CD1c-positive myeloid dendritic cell (primary cell): ENCODE measurements at regions not wholly inside any gene's neighbourhood (a gene's known extent, or its start where the extent isn't known, plus 50 kb on each side); places are given as distances from the start of the nearest gene placed in this dataset.
"Not testable (repeated sequence)": the region's sequence is repeated elsewhere in the genome, so short reads cannot be mapped to it uniquely, and the experiment has no call there.

Experiments
- DNase-seq: peaks from one replicate; pipeline ENCODE4 v3.0.0-alpha.2; 2016; ENCODE audit errors: extremely low spot score

- DNase-seq = no peak
Observed at GRCh38 chr18:10141559-10141958, 227.7 kb downstream of the VAPA start.

DNA sequence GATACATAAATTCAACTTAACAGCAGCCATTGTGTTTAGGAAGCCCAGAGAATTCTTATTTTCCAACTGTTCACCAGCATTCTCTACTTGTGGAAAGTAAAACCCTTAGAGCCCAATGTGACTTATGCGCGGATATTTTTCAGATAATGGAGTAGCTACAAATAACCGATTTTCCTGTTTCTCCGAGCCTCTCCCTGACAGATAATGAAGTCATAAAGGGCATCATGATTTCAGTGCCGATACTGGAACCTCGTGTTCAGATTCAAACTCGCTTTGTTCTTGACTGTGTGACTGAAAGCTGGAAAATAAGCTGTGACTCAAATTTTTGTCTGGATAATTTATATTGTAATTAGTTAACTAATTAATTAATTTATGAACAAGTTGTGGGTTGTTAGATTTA lies 228.2 kb downstream of the VAPA start:
- DNase-seq = no peak

DNA sequence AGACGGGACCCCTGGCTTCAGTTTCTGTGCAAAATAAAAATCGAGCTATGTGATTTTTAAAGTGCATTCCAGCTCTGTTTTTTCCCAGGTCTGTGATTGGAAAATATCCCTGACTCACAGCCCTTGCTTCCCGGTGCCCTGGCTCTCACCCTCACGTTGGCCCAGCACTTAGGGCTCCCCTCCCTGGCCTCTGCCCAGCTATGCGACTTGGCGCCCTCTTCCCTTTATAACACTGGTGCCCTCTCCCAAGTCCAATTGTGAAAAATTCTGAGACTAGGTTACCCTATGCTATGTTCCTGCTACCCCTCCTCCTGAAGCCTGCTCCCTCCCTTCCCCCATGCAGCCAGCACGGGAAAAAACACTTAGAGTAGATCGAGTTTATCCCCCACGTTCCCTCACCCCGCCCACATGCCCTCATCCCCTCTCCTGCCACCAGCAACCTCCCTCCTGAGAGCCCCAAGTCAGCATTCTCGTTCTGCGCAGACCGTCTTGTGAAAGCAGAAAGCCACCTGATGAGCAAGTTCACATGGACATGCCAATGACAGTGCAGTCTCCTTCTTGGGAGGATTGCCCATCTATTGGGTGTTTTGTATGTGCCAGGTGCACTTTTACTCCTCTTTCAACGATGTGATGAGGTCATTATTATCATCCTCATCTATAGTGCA lies 228.8 kb downstream of the VAPA start:
- DNase-seq = no peak

- DNase-seq = no peak
Observed at GRCh38 chr18:10143596-10143995, 229.8 kb downstream of the VAPA start.

DNA sequence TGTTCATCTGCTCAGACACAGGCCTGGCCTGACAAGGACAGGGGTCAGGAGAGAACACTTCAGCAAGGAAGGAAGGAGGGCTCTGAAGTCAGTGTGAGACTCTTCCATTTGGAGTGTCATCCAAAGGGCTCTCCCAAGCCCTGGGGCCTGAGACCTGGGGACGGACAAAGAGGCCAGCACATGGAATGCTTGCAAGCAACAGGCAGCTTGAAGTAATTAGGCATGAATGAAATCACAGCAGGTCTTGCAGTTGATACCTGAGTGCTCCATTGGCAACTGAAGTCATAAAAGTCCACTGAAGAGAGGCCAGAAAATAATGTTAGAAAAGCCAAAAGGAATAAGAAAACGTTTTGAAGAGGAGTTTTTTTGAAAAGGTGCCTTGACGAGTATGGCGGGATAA lies 231.7 kb downstream of the VAPA start:
- no peak for DNase-seq

DNA sequence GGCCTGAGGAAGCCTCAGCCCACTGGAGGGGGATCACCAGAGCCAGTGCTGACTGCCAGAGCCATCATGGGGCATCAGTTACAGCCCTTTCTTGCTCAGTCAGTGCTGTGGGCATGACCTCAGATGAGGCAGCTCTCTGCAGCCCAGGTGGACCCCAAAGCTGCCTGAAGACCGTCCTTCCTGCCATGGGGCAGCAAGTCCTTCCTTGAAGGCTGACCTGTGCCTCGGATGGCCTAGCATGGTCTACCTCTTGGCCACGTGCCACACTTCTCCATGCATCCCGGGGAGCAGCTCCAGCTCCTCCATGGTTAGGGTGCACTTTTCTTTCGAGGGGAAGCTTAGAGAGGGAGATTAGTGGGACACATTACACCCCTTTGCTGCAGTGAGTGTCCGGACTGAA lies 233.4 kb downstream of the VAPA start:
- DNase-seq = no peak

- DNase-seq = no peak
Observed at GRCh38 chr18:10147752-10148151, 233.9 kb downstream of the VAPA start.

DNA sequence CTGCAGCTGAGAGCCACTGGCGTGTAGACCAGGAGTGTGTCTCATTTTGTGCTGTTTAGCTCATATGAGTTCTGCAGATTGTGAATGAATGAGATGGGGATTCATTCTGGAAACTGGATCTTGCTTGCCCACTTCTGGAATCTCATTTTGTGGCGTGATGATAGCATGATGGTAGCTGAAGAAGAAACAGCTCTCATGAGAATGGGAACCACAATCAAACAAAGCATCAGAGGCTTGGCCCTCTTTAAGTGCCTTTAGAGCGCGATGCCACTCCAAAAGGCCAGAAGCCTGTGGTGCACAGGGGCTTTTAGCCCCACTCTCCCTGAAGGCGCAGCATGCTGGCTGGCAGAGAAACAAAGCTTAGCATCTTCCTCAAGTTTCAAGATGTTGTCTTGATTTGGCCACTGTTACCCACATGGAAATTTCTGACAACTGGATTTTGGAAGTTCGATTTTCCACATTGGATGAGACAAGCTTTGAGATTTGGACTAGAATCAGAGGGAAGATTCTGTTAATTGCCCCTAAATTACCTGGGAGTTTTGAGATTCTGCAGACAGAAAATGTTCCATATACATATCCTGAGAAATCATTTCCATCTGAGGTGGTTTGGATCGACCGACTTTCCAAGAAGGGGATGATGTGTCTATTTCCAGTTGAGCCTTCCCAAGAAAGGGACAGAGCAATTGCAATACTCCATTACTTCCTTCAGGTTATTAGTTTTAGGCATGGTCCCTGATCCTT lies 234.5 kb downstream of the VAPA start:
- no peak for DNase-seq

- no peak for DNase-seq
Observed at GRCh38 chr18:10149768-10150556, 236.1 kb downstream of the VAPA start.

GRCh38 chr18:10150576-10150975 lies 236.8 kb downstream of the VAPA start:
- DNase-seq = not testable (repeated sequence)

- DNase-seq = no peak
Observed at GRCh38 chr18:10152475-10152874, 238.7 kb downstream of the VAPA start.

GRCh38 chr18:10153924-10154752 lies 240.3 kb downstream of the VAPA start:
- DNase-seq = no peak

DNA sequence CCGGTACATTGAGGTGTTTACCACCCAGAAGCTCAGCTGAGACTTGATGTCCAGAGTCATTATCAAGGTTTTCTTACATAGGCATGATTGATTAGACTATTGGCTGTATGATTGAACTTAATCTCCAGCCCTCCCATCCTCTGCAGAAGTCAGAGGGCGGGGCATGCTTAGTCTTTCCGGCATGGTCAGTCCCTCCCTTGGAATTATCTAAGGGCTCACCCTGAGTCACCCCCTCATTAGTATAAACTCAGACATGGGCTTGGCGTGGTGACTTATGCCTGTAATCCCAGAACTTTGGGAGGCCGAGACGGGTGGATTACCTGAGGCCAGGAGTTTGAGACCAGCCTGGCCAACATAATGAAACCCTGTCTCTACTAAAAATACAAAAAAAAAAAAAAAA lies 243.9 kb downstream of the VAPA start:
- DNase-seq = no peak

GRCh38 chr18:10160251-10160650 lies 246.4 kb downstream of the VAPA start:
- DNase-seq = no peak

- no peak for DNase-seq
Observed at GRCh38 chr18:10161315-10161714, 247.5 kb downstream of the VAPA start.

- DNase-seq = no peak
Observed at GRCh38 chr18:10162340-10162739, 248.5 kb downstream of the VAPA start.

DNA sequence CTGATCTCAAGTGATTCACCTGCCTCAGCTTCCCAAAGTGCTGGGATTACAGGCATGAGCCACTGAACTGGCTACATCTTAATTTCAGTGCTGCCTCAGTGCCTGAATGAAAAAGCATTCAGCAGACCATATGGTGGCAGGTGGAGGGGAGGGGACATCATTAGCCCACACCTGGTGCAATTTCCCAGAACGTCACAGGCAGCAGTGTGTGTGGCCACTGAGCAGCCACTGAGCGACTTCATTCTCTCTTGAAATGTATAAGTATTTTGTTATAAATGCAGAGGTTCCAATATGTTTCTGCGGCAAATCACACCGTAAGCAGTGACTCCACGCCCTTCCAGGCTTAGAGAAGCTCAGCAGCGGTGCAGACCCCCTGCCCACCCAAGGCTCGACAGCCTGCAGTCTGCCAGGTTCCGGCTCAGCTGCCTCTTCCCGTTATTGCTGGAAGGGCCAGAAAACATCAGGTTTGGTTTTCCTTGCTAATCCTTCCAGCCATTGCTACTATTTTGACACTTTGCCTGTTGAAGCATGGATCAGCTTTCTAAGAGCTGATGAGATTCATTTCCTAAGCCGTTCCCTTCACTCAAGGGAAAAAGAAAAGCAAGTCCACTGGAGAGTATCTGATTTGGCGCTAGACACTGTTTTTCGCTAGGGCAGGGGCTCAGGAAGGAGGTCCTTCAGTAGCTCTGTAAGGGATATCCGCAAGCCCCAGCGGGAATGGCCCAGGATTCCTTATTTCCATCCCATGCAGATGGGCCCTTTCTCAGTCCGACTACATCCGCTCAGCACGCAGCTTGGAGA lies 250.7 kb downstream of the VAPA start:
- DNase-seq = no peak

DNA sequence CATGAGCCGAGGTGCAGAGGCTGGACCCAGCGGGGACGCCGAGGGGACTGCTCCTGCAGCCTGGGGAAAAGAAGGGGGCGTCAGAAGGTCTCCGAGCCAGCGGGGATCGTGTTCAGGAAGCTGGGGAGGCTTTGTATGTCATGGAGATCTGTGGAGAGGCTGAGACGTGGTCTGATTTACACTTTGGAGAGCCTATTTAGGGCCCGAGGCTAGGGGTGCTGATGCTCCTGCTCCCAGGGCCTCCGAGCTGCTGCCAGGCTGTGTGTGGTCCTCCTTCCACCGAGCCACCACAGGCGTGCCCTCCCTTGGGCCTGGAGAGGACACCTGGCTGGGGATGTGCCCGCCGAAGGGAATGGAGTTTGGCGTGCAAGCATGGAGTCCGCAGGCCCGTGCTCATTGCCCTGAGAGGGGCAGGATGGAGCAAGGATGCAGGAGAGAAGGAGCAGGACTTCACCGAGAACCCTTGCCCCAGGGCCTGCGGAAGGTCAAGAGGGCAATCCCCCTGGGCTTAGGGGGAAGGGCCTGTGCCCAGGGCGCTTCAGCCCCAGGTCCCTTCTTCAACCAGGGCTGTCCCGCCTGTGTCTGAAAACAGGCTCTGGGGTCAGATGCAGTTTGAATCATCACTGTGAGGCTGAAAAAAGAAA lies 252.5 kb downstream of the VAPA start:
- DNase-seq = no peak

DNA sequence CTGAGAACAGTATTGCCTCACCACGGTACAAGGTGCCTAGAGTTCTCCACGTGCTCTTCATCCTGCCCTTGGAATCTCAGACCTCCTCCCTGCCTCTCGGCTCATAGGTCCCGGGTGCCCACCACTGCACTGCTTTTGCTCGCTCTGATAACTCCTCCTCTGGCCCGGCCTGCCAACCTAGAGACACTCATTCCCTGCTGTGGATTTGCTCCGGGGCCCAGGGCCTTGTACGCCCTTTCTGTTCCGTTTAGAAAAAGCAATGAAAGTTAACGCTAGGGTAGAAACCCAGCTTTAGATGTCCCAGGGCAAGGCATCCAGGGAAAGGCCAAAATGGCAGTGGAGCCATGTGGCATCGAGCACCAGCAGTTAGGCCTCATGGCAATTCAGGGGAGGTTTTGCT lies 253.9 kb downstream of the VAPA start:
- no peak for DNase-seq

GRCh38 chr18:10168477-10168876 lies 254.7 kb downstream of the VAPA start:
- DNase-seq = no peak
